HG03025 (cell line): ENCODE measurements at regions not wholly inside any gene's neighbourhood (a gene's known extent, or its start where the extent isn't known, plus 50 kb on each side); places are given as distances from the start of the nearest gene placed in this dataset.
"Not testable (repeated sequence)": the region's sequence is repeated elsewhere in the genome, so short reads cannot be mapped to it uniquely, and the experiment has no call there.

Source experiments
- ATAC-seq: cut with Tn5 transposase; IDR thresholded peaks from one replicate; pipeline ENCODE4 v1.9.1; 2021; ENCODE audit warnings: mild to moderate bottlenecking, moderate library complexity; ENCODE audit not compliant: unreplicated experiment, low FRiP score

GRCh38 chr3:22720596-22720995, 482.5 kb upstream of the UBE2E2 start:
- ATAC-seq = no peak

DNA sequence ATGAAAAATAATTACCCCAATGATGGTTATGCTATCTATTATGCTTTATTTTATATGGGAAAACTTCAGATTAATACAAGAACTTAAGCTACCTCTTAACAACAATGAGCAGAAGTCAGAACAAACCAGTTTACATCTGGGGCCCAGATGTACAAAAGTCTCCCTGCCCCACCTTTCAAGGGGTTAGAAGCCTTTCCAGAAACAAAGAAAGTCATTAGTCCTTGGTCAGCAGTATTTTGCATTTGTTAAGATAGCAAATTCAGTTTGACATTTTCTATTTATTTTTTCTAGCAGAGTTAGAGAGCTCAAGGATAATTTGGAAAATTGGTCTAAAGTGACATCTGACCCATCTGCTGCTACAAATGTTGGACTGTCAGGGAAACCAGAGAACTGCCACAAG, 478.7 kb upstream of the UBE2E2 start:
- ATAC-seq = no peak

GRCh38 chr3:22728406-22728805, 474.7 kb upstream of the UBE2E2 start:
- no peak for ATAC-seq

DNA sequence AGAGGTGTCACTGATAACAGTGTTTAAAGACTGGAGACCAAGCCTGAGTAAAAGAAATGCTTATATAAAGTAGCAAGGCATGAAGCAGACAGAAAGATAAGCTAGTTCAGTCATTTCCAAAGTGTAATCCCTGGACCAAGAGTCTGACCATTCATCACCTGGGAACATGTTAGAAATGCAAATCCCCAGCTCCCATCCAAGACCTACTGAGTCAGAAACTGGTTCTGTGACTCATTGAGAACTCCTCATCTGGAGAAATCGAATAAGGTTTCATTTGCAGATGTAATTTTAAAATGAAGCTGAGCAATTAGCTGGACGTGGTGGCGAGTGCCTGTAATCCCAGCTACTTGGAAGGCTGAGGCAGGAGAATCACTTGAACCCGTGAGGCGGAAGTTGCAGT, 473.9 kb upstream of the UBE2E2 start:
- no peak for ATAC-seq

DNA sequence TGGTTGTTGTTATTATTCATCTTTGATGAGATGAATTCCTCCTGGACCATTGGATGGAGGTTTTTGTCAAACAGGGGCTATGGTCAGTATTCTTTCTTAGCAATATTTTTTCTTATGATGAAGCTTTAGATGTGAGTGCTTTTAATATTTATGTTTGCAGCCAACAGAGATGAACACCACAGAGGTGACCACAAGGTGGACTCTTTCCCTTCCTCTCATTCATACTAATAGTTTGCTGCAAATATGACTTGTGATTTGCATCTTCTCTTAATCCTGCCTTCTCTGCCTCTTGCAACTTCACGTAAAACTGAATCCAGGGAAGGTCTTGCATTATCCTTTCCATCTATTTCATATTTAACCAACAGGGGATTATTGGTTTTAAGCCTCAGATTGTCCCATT, 473.1 kb upstream of the UBE2E2 start:
- no peak for ATAC-seq

DNA sequence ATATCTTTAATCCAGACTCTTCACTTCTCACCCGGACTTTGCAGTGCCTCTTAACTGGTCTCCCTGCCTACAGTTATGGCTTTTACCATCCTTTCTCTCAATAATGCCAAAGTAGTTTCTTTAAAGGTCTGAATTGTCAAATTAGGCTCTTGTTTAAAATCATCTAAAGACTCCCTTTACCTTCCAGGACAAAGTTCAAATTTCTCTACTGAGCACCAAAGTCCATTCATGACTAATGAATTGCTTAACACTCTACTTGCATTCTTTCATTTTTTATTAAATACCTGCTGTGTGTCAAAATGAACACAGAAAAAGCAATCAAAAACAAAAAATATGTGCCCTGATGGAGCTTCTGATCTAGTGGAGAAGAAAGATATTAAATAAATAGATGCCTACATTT, 472.4 kb upstream of the UBE2E2 start:
- ATAC-seq = no peak

GRCh38 chr3:22731901-22732300, 471.2 kb upstream of the UBE2E2 start:
- no peak for ATAC-seq

DNA sequence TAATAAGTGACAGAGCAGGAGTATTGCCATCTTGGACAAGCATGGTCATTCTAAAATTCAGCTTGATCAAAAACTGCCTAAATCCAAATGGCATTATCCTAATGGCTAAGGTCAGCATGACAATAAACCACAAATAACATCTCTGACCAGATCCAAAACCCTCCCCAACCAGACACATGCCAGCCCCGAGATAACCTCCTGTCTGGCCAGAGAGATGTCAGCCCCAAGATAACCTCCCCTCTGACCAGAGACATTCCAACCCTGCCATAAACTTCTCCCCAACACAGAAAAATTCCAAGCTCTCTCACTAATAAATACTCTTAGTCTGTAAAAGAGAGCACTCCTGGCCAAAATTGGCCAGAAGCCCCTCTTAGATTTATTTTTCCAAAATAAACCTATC, 470.5 kb upstream of the UBE2E2 start:
- ATAC-seq = no peak

GRCh38 chr3:22734207-22734606, 468.9 kb upstream of the UBE2E2 start:
- no peak for ATAC-seq

- no peak for ATAC-seq
Measured at GRCh38 chr3:22734756-22735155, 468.4 kb upstream of the UBE2E2 start.

DNA sequence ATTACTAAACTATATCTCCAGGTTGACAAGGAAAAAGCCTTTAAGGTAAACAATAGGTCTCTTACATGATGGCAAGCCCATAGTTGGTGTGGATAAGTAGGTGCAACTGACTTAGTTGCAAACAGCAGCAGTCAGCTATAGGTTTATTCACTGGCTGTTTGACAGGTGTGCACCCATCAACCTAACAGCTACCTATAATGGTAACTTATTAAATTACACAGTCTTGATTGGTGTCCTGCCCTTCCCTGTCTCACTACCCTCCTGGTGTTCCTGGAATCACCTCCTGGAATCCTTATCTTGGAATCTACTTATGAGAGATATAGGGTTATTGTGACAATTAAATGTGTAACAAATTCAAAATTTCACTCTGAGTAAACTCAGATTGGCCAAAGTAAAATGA, 467.8 kb upstream of the UBE2E2 start:
- ATAC-seq = no peak

- ATAC-seq = not testable (repeated sequence)
Measured at GRCh38 chr3:22743386-22743785, 459.7 kb upstream of the UBE2E2 start.

DNA sequence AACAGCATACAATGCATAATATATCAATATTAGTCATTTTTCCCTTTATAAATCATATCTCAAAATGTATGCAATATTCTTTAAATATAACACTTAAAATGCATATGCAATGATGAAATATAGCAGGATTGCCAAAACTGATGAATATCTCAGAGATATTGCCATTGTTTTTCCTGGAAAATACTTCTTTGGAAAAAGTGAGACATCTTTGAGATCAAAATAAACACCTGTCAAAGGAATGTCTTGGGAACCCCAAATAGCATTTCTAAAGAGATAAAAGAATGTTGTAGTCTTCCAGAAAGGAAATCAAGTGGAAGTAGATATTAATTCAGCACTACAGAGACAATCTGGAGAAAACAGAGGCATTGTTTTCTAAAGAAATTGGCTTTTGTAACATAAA, 457.8 kb upstream of the UBE2E2 start:
- no peak for ATAC-seq

GRCh38 chr3:22746221-22746620, 456.9 kb upstream of the UBE2E2 start:
- no peak for ATAC-seq

- no peak for ATAC-seq
Measured at GRCh38 chr3:22748453-22749045, 454.6 kb upstream of the UBE2E2 start.

- ATAC-seq = no peak
Measured at GRCh38 chr3:22759636-22760310, 443.4 kb upstream of the UBE2E2 start.

GRCh38 chr3:22765679-22766078, 437.4 kb upstream of the UBE2E2 start:
- ATAC-seq = no peak

- ATAC-seq = no peak
Measured at GRCh38 chr3:22777834-22778233, 425.3 kb upstream of the UBE2E2 start.

DNA sequence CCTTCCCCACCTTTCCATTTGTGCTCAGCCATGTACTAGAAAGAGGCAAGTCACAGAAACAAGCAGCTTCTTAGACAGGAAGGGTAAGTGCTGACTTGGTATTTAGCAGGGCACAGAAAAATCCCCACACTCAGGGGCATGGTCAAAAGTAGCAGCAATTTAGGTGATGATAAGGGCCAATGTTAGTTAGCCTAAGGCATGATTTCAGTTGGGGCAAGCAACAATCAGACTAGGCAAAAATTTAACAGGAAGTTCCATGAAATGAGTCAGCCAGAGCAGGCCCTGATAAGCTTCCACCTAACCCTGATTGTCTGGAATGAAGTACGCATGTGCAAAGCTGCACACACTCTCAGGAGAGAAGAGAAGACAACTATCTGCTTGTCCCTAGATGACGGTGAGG, 423.4 kb upstream of the UBE2E2 start:
- ATAC-seq = no peak

DNA sequence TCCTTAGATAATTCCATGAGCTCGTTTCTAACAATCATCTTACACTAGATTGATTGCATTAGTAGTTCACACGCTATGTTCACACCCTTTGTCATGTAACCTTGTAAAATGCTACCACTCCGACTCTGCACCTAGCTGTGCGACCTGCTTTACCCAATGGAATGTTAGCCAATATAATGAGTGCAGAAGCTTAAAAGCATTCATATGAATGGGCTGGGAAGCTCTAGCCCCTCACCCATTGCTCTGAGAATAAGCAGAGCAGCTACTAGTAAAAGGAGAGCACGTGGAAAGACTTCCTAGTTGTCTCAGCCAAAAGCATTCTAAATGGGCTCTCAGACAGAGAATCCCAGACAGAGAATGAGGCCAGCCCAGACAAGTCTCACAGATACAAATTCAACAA, 410.6 kb upstream of the UBE2E2 start:
- ATAC-seq = no peak

GRCh38 chr3:22795917-22796316, 407.2 kb upstream of the UBE2E2 start:
- no peak for ATAC-seq

- ATAC-seq = no peak
Measured at GRCh38 chr3:22798461-22798860, 404.7 kb upstream of the UBE2E2 start.

DNA sequence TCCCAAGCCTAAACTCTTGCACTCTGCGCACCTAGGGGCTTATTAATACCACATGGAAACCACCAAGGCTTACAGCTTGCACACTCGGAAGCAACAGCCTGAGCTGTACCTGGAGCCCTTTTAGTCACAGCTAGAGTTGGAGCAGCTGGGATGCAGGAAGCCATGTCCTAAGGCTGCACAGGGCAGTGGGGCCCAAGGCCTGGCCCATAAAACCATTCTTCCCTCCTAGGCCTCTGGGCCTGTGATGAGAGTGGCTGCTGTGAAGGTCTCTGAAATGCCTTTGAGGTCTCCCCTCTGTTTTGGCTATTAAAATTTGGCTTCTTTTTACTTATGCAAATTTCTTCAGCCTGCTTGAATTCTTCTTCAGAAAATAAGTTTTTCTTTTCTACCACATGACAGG, 383.9 kb upstream of the UBE2E2 start:
- ATAC-seq = no peak
